OCI-LY1 (cell line): ENCODE measurements at regions not wholly inside any gene's neighbourhood (a gene's known extent, or its start where the extent isn't known, plus 50 kb on each side); places are given as distances from the start of the nearest gene placed in this dataset.

Experiments used
- H2AFZ ChIP-seq: fragments of 200-600 bp; sonication (generic), shearing (Covaris generic); 2 replicates; pipeline ENCODE4 v1.6.0; 2014; ENCODE audit warnings: antibody characterized with exemption, mild to moderate bottlenecking, low read length
- H3F3A ChIP-seq: fragments of 200-600 bp; sonication (generic), shearing (Covaris generic); 2 replicates; pipeline ENCODE4 v1.6.0; 2014; ENCODE audit warnings: mild to moderate bottlenecking, antibody characterized with exemption, low read length, moderate library complexity; ENCODE audit not compliant: insufficient read depth
- H3K27ac ChIP-seq: fragments of 200-600 bp; sonication (generic); 2 replicates; pipeline ENCODE4 v1.5.1; 2014; ENCODE audit warnings: low read length, mixed run types, mild to moderate bottlenecking, low read depth; ENCODE audit not compliant: poor library complexity, severe bottlenecking
- H3K27me3 ChIP-seq: fragments of 200-600 bp; sonication (generic); 2 replicates; pipeline ENCODE4 v1.6.0; 2014; ENCODE audit warnings: antibody characterized with exemption, mild to moderate bottlenecking, low read length, moderate library complexity; ENCODE audit not compliant: insufficient read depth
- H3K36me3 ChIP-seq: fragments of 200-600 bp; sonication (generic); 2 replicates; pipeline ENCODE4 v1.6.1; 2014; ENCODE audit warnings: mild to moderate bottlenecking, antibody characterized with exemption, low read length, moderate library complexity, mixed read lengths; ENCODE audit not compliant: insufficient read depth
- H3K4me1 ChIP-seq: fragments of 200-600 bp; sonication (generic); 2 replicates; pipeline ENCODE4 v1.5.1; 2014; ENCODE audit warnings: mild to moderate bottlenecking, low read length, moderate library complexity; ENCODE audit not compliant: insufficient read depth, severe bottlenecking
- H3K4me2 ChIP-seq: fragments of 200-600 bp; sonication (generic), shearing (Covaris generic); 2 replicates; pipeline ENCODE4 v1.6.1; 2014; ENCODE audit warnings: low read length
- H3K4me3 ChIP-seq: fragments of 200-600 bp; sonication (generic); 2 replicates; pipeline ENCODE4 v1.5.1; 2014; ENCODE audit warnings: low read length, low read depth, mild to moderate bottlenecking, mixed read lengths; ENCODE audit not compliant: poor library complexity, severe bottlenecking
- H3K79me2 ChIP-seq: fragments of 200-600 bp; shearing (Covaris generic); 2 replicates; pipeline ENCODE4 v1.6.1; 2016; ENCODE audit warnings: mixed run types, low read length, mixed read lengths; ENCODE audit not compliant: insufficient read depth
- H3K9ac ChIP-seq: fragments of 200-600 bp; sonication (generic), shearing (Covaris generic); 2 replicates; pipeline ENCODE4 v1.6.1; 2014; ENCODE audit warnings: mild to moderate bottlenecking, low read length, mixed read lengths
- H3K9me2 ChIP-seq: fragments of 200-600 bp; sonication (generic), shearing (Covaris generic); 2 replicates; pipeline ENCODE4 v1.6.1; 2014; ENCODE audit warnings: low read depth, mild to moderate bottlenecking, low read length, mixed read lengths
- H3K9me3 ChIP-seq: fragments of 200-600 bp; shearing (Covaris generic); 2 replicates; pipeline ENCODE4 v1.6.1; 2014; ENCODE audit warnings: low read length, mixed read lengths
- H4K20me1 ChIP-seq: fragments of 200-600 bp; sonication (generic), shearing (Covaris generic); 2 replicates; pipeline ENCODE4 v1.6.0; 2016; ENCODE audit warnings: mild to moderate bottlenecking, low read length; ENCODE audit not compliant: insufficient read depth
- CTCF ChIP-seq: fragments of 200-600 bp; sonication (generic), shearing (Covaris generic); IDR thresholded peaks from 2 replicates; pipeline ENCODE4 v1.5.1; 2017; ENCODE audit warnings: mild to moderate bottlenecking, antibody characterized with exemption, low read length, moderate library complexity, mixed read lengths
- EZH2 ChIP-seq: fragments of 200-600 bp; sonication (generic), shearing (Covaris generic); IDR thresholded peaks from 2 replicates; pipeline ENCODE4 v1.8.0; 2017; ENCODE audit warnings: borderline replicate concordance, mixed run types, mild to moderate bottlenecking, antibody characterized with exemption, low read length, moderate library complexity, mixed read lengths

GRCh38 chr6:146925846-146926245 lies 278.4 kb upstream of the STXBP5 start:
- Histone ChIP-seq H3K4me1 (no peaks in the 10 kb centered on the region), H3K9me3 (no peaks in the 10 kb centered on the region), H3K9me2 (no peaks in the 10 kb centered on the region), H3F3A (no peaks in the 10 kb centered on the region), H3K36me3 (no peaks in the 10 kb centered on the region), H3K4me3 (no peak overlapping the region), H3K27me3 (no peaks in the 10 kb centered on the region), H4K20me1 (no peaks in the 10 kb centered on the region), H3K79me2 (no peaks in the 10 kb centered on the region), H3K4me2 (no peak overlapping the region), H3K9ac (no peak overlapping the region), H3K27ac (no peak overlapping the region), H2AFZ (no peak overlapping the region)
- TF ChIP-seq EZH2 (no peak), CTCF (no peak)

- no peaks in the 10 kb centered on the region for H4K20me1 ChIP-seq
- no peaks in the 10 kb centered on the region for H3K79me2 ChIP-seq
- H3K9ac ChIP-seq = no peak overlapping the region
- no peak overlapping the region for H3K4me3 ChIP-seq
- H3K4me2 ChIP-seq = no peak overlapping the region
- no peaks in the 10 kb centered on the region for H3K9me3 ChIP-seq
- no peaks in the 10 kb centered on the region for H3K9me2 ChIP-seq
- H3K36me3 ChIP-seq = no peaks in the 10 kb centered on the region
- no peaks in the 10 kb centered on the region for H3K4me1 ChIP-seq
- H3K27me3 ChIP-seq = no peaks in the 10 kb centered on the region
- no peaks in the 10 kb centered on the region for H3F3A ChIP-seq
- H3K27ac ChIP-seq = no peak overlapping the region
- no peak overlapping the region for H2AFZ ChIP-seq
- no peak for TF ChIP-seq EZH2
- no peak for TF ChIP-seq CTCF
These were observed 275.7 kb upstream of the STXBP5 start for GRCh38 chr6:146928503-146928902.

- Histone ChIP-seq H3K9me2 (no peaks in the 10 kb centered on the region), H3K79me2 (no peaks in the 10 kb centered on the region), H3K27ac (no peak overlapping the region), H3K4me3 (no peak overlapping the region), H2AFZ (no peak overlapping the region), H3K4me1 (no peaks in the 10 kb centered on the region), H4K20me1 (no peaks in the 10 kb centered on the region), H3K27me3 (no peaks in the 10 kb centered on the region), H3K9ac (no peak overlapping the region), H3F3A (no peaks in the 10 kb centered on the region), H3K36me3 (no peaks in the 10 kb centered on the region), H3K4me2 (no peak overlapping the region), H3K9me3 (no peaks in the 10 kb centered on the region)
- TF ChIP-seq EZH2 (no peak), CTCF (no peak)
These were observed 273.0 kb upstream of the STXBP5 start for GRCh38 chr6:146931214-146931613.
